ENCODE measurements at regions not wholly inside any gene's neighbourhood (a gene's known extent, or its start where the extent isn't known, plus 50 kb on each side); places are given as distances from the start of the nearest gene placed in this dataset.
"Not testable (repeated sequence)": the region's sequence is repeated elsewhere in the genome, so short reads cannot be mapped to it uniquely, and the experiment has no call there.

DNA sequence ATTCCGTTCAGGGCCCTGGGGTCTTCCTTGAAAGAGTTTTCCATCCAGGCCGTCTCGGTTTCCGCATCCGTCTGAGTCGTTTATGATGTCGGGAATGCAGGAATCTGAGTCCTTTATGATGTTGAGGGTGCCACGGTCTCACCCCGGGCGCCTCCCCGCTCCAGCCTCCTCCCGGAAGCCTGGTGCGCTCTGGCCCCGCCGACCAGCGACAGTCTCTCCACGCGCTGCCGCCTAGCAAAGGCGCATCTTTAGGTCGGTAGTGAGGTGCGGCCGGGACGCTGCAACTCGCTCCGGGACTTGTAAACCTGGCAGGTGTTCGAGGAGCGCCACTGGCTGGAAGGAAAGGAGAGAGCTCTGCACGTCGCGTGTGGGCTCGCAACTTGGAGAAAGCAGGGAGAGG, 132.6 kb downstream of the FAM72C start:
- DNase-seq, result not testable (repeated sequence)

GRCh38 chr1:143838598-143838929, 133.2 kb downstream of the FAM72C start:
- DNase-seq, result not testable (repeated sequence)

DNA sequence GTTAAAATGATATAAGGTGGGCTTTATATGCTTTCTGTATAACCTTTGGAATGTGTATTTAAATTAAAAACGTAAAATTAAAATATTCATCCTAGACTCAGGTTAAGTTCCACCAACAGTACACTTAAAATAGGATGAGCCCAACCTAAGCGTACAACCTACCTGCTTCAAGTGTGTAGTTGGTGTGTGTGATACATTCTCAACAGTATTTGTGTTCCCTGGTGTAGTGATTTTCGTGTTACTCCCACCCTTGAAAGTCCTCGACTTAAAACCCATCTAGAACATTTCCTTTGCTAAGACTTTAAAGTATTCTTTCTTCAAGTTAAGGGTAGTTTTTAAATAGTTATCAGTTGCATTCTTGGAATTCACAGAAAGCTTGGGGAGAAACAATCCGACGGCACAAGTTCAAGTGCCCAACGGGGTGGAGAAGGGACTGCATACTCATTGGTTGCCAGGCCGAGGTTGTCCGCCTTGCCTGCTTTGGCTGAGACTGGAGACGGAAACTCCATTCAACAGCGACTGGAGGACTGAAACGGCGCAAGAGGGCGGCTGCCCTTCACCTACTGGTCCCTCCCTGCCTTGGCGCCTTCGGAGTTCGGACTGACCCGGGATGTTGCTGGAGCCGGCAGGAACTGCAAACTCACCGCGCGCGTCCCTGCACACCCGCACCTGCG, 133.7 kb downstream of the FAM72C start:
- DNase-seq, result not testable (repeated sequence)

- DNase-seq, result not testable (repeated sequence)
These were observed 138.4 kb downstream of the FAM72C start for GRCh38 chr1:143833376-143833775.

GRCh38 chr1:143832379-143832716, 139.4 kb downstream of the FAM72C start:
- DNase-seq, result not testable (repeated sequence)

DNA sequence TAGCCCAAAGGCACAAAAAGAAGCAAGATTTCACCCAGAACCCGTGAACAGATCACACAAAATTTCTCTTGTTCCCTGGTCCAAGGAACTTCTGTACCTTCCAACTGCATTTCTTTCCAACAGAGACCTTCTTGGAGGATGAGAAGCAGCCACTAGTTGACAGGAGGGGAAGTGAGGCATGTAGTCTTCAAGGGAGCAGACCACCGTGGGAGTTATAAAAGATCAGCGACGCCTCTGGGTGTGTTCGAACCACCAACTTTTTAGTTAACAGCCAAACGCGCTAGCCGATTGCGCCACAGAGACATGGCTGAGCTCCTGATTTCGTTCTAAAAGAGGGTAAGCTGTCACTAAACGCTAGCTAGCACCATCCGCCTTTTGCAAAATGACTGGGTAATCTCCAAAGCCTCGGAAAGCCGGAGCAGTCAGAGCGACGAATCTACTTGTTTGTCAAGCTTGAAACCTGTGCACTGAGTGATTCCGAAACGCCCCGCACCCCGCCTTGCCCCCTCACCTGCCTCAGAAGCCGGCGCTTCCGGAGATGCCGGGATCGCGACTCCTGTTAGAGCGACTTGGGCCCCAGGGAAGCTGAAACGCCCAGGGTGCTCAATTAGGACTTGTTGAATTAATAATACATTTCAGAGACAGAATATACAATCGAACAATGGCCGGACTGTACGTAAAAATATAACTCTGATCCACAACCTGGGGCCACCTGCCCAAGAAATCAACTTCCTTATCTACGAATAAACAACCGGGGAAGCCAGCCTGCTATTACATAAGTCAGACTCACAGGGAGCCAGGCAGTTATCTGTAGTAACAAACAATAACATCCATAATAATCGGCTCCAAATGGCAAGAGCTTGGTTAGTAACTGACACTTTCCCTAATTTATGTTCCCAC, 140.1 kb downstream of the FAM72C start:
- DNase-seq, result not testable (repeated sequence)

- DNase-seq, result not testable (repeated sequence)
These were observed 145.6 kb downstream of the FAM72C start for GRCh38 chr1:143826162-143826561.

GRCh38 chr1:143824266-143824665, 147.5 kb downstream of the FAM72C start:
- DNase-seq, result not testable (repeated sequence)

DNA sequence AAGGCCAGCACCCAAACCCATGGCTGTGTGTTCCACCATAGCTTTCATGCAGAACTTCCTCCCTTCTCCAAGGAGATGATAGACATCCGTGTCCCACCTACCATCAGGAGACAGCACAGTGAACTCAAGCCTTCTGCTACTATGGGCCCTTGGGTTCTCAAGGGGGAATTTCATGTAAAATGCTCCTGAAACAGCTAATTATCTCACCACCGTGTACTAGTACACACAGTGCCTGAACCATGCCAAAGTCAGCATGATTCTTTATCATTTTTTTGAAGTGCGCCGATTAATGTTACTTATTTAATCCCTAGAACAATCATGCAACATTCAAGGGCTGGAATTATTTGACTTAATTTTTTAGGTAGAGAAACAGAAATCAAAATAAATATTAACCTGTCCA, 151.7 kb downstream of the FAM72C start:
- DNase-seq, result not testable (repeated sequence)

- DNase-seq, result not testable (repeated sequence)
These were observed 155.4 kb downstream of the FAM72C start for GRCh38 chr1:143816369-143816768.

GRCh38 chr1:143805374-143805773, 166.4 kb downstream of the FAM72C start:
- DNase-seq, result not testable (repeated sequence)

GRCh38 chr1:143804707-143805356, 167.0 kb downstream of the FAM72C start:
- not testable (repeated sequence) for DNase-seq

GRCh38 chr1:143803927-143804411, 167.8 kb downstream of the FAM72C start:
- DNase-seq, result peak; percentile 40

DNA sequence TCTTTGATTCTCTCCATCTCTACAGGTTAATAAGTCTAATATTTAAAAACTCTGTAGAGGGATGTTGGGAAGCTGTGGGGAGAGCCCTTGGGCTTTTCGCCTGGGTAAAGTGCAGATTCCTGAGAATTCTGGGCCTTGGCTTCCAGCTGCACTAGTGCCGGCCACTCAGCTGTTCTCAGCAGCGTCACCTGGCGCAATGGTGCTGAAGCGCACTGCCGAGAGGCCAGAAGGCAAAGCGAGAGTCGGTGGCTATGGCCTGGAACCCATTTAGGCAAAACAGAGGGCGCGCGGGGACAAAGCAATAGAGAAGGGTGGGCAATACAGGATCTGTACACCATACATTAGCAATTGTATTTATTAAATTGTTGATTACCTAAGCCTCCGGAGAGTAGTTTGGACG, 168.7 kb downstream of the FAM72C start:
- not testable (repeated sequence) for DNase-seq

DNA sequence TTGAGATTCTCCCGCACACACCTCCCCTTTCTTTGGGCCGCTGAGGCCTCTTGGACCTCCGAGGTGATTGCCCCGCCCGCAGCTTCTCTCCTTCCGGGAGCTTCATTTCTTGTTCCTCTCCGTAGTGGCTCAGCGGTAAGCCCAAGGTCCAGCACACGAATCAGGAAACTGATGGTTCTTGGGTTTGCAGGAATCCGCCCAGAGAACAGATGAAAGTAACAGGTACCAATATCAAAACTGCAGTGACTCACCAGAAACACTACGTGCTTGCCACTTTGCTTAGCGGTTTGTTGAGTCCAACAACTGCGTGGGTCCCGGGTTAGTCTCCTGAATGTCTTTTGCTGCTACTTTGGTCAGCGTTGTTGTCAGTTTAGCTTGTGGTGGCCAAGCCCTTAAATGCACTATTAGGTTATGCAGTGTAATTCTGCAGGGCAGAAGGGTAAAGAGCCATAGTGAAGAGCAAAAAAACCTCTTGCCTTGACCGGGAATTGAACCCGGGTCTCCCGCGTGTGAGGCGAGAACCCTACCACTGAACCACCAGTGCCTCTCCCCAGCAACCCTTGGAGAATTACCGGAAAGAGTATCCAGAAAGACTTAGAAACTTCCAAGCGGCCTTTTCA, 172.1 kb downstream of the FAM72C start:
- not testable (repeated sequence) for DNase-seq

- not testable (repeated sequence) for DNase-seq
These were observed 175.4 kb downstream of the FAM72C start for GRCh38 chr1:143796369-143796768.

DNA sequence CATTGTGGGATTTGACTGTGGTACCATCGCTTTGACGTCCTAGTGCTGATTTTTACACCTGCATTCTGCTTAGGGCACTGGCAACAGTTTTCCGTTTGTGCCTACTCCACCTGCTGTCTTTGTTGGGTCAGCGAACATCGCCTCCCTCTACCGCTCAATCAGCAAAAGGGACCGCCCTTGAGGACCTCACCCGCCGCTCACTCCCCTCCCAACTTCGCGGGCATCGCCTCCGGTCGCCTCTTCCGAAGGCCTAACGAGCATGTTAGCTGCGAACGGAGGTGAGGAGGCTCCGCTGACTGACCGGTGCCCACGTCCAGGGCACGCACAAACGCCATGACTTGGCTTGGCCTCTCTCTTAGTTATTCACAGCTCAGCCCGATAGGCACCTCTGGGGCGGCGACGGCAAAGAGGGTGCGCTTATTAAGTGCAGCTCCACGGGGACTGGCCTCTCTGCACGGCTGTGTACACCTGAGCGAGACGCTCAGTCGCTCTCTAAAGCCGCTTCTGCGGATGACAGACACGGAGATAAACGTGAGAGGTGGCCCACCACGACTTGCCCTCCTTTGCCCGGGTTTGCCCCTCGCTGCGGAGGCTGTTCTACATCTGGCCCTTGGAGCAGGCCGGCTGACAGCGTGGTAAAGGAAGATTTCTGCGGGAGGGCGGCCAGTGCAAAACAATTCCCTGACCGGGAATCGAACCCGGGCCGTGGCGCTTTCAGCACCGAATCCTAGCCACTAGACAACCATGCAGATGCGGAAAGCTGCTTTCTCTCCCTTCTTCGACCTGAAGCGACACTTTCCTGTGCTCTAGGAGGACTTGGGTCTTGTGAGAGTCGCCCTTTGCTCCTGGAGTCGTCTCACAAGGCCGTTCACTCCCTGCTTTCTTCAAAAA, 179.5 kb downstream of the FAM72C start:
- not testable (repeated sequence) for DNase-seq

DNA sequence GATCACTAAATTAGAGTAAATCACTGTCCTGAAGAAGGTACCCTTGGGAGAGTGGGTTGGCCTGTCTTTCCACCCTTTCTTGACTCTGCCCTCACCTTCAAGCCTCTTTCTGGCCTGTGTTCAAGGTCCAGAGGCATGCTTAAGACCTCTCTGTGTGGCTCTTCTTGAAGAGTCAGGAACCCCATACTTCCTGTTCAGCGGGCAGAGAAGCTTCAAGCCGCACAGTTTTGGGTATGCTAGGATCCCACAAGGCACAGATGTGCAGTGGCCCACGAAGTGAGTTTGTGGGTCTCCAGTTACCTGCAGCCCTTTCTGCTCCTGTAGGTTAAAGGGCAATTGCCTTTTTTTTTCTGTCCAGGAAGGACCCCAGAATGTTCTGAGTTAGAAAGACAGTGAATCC, 185.4 kb downstream of the FAM72C start:
- not testable (repeated sequence) for DNase-seq

DNA sequence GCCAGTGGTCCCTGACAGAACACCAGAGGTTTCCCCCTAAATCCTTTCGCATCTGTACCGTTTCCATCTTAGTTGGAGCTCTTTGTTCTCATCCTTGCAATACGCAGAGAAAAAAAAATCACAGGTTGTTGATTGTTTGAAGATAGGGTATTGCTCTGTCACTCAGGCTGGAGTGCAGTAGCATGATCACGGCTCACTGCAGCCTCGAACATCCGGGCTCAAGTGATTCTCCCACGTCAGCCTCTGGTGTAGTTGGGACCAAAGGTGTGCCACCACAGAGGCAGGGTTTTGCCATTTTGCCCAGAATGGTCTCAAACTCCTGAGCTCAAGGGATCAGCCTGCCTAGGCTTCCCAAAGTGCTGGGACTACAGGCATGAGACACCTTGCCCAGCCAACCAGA, 185.9 kb downstream of the FAM72C start:
- not testable (repeated sequence) for DNase-seq

GRCh38 chr1:143784239-143784882, 187.4 kb downstream of the FAM72C start:
- DNase-seq, result not testable (repeated sequence)

GRCh38 chr1:143778178-143778577, 193.6 kb downstream of the FAM72C start:
- not testable (repeated sequence) for DNase-seq

Data from hematopoietic multipotent progenitor cell treated with erythropoietin and hydrocortisone succinate and interleukin-3 and kit ligand, for 4 days (in vitro differentiated cells).